Dendritic cell treated with granulocyte-macrophage colony-stimulating factor and Interleukin-4, amounts not matched to agents 40 ng/mL and 50 ng/mL, for 4 days (primary cell): ENCODE measurements at regions not wholly inside any gene's neighbourhood (a gene's known extent, or its start where the extent isn't known, plus 50 kb on each side); places are given as distances from the start of the nearest gene placed in this dataset.

ENCODE experiments used
- H3K27ac Mint-ChIP-seq: one replicate; pipeline ENCODE4 v1.8.0; 2022; ENCODE audit warnings: mild to moderate bottlenecking, mixed read lengths
- H3K27me3 Mint-ChIP-seq: one replicate; pipeline ENCODE4 v1.8.0; 2022; ENCODE audit warnings: mild to moderate bottlenecking, mixed read lengths
- H3K36me3 Mint-ChIP-seq: one replicate; pipeline ENCODE4 v1.8.0; 2022; ENCODE audit warnings: low read depth, mixed read lengths
- H3K4me1 Mint-ChIP-seq: one replicate; pipeline ENCODE4 v1.8.0; 2022; ENCODE audit warnings: low read depth, mixed read lengths
- H3K4me3 Mint-ChIP-seq: one replicate; pipeline ENCODE4 v1.8.0; 2022; ENCODE audit warnings: mild to moderate bottlenecking, moderate library complexity, mixed read lengths
- H3K9me3 Mint-ChIP-seq: one replicate; pipeline ENCODE4 v1.8.0; 2022; ENCODE audit warnings: mixed read lengths
- intact Hi-C: fragments of 100-400 bp; cut with micrococcal nuclease; formaldehyde crosslinking; loops from one replicate; pipeline ENCODE4 v1.15.0; 2022

GRCh38 chr16:11401161-11402050 lies 56.1 kb downstream of the RMI2 start:
- no peaks in the 10 kb centered on the region for H3K9me3 Mint-ChIP-seq
- peaks cover 3% of the 10 kb centered on the region for H3K4me1 Mint-ChIP-seq
- no peaks in the 10 kb centered on the region for H3K36me3 Mint-ChIP-seq
- intact Hi-C loops = no loop called here
- peaks cover 28% of the 10 kb centered on the region for H3K27me3 Mint-ChIP-seq
- H3K4me3 Mint-ChIP-seq = no peak overlapping the region
- no peak overlapping the region for H3K27ac Mint-ChIP-seq

GRCh38 chr16:11402051-11402744 lies 56.9 kb downstream of the RMI2 start:
- Mint-ChIP-seq H3K9me3 (no peaks in the 10 kb centered on the region), H3K27me3 (peaks cover 28% of the 10 kb centered on the region), H3K27ac (no peak overlapping the region), H3K4me1 (peaks cover 3% of the 10 kb centered on the region), H3K36me3 (no peaks in the 10 kb centered on the region), H3K4me3 (no peak overlapping the region)
- intact Hi-C loops = no loop called here

DNA sequence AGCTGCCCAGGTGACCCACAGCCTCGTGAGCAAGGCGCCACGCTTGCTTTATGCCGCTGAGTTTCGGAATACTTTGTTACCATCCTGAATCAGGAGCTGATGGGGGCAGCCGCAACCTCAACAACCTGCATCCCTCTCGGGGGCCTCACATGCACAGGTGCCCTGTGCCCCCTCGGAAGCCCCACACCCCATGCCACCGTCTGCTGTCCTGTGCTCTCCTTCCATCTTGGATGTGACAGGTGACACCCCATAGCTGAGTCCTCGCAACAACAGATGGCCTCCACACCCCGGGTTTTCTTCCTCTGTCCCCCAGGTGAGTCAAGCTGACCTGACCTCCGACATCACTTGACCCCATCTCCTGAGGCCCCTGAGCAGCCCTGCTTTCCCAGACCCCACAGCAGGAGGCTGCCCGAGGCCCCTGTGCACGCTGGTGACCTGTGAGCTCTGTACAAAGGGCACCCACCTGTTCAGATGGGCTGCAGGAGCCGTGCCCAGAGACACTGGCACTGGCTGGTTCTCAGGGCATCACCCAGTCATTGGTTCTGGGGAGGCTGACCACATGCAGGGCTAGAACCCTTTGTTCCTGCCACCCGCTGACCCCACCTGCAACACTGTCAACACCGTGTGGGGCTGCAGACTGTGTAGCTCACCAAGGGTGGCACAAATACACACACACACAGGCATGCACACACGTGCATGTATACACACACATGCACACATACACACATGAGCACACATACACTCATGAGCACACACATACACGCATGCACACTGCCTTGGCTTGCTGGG lies 57.7 kb downstream of the RMI2 start:
- Mint-ChIP-seq H3K27me3 (peaks cover 23% of the 10 kb centered on the region), H3K27ac (no peak overlapping the region), H3K4me3 (no peak overlapping the region), H3K9me3 (no peaks in the 10 kb centered on the region), H3K36me3 (no peaks in the 10 kb centered on the region), H3K4me1 (peaks cover 3% of the 10 kb centered on the region)
- intact Hi-C loops = no loop called here

DNA sequence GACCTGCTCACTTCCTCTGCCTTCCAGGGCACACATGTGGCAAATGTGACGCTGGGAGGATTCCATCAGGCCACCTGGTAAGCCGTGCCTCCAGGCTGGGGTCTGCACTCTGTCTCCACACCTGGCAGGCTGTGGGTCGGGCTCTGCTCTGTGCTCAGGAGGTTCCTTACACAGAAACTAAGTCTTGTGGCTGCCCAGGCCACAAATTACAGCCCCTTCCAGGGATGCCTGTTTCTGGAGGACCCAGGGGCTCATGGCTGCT lies 58.2 kb downstream of the RMI2 start:
- intact Hi-C loops = no loop called here
- H3K4me1 Mint-ChIP-seq = peaks cover 5% of the 10 kb centered on the region
- no peak overlapping the region for H3K4me3 Mint-ChIP-seq
- no peak overlapping the region for H3K27ac Mint-ChIP-seq
- no peaks in the 10 kb centered on the region for H3K9me3 Mint-ChIP-seq
- H3K27me3 Mint-ChIP-seq = peaks cover 23% of the 10 kb centered on the region
- H3K36me3 Mint-ChIP-seq = no peaks in the 10 kb centered on the region

GRCh38 chr16:11403920-11404319 lies 58.7 kb downstream of the RMI2 start:
- Mint-ChIP-seq H3K27ac (no peak overlapping the region), H3K27me3 (peaks cover 22% of the 10 kb centered on the region), H3K4me1 (peaks cover 8% of the 10 kb centered on the region), H3K9me3 (no peaks in the 10 kb centered on the region), H3K4me3 (no peak overlapping the region), H3K36me3 (no peaks in the 10 kb centered on the region)
- intact Hi-C loops = no loop called here

GRCh38 chr16:11404603-11405002 lies 59.3 kb downstream of the RMI2 start:
- H3K4me1 Mint-ChIP-seq = peaks cover 8% of the 10 kb centered on the region
- H3K4me3 Mint-ChIP-seq = no peak overlapping the region
- H3K27ac Mint-ChIP-seq = no peak overlapping the region
- peaks cover 22% of the 10 kb centered on the region for H3K27me3 Mint-ChIP-seq
- no peaks in the 10 kb centered on the region for H3K9me3 Mint-ChIP-seq
- H3K36me3 Mint-ChIP-seq = no peaks in the 10 kb centered on the region
- intact Hi-C loops = loop anchor here (5.0 kb wide), 3 partner anchors 238 to 442 kb away; no protein-coding TSS in a partner anchor

- Mint-ChIP-seq H3K9me3 (no peaks in the 10 kb centered on the region), H3K36me3 (no peaks in the 10 kb centered on the region), H3K27me3 (peaks cover 16% of the 10 kb centered on the region), H3K4me1 (peaks cover 16% of the 10 kb centered on the region), H3K27ac (no peak overlapping the region), H3K4me3 (no peak overlapping the region)
- intact Hi-C loops = loop anchor here (2.0 to 5.0 kb wide), 4 partner anchors 101 to 443 kb away; no protein-coding TSS in a partner anchor
Measured at GRCh38 chr16:11405331-11406176, 60.3 kb downstream of the RMI2 start.

- no peaks in the 10 kb centered on the region for H3K9me3 Mint-ChIP-seq
- intact Hi-C loops = loop anchor here (2.0 to 5.0 kb wide), 4 partner anchors 101 to 444 kb away; no protein-coding TSS in a partner anchor
- peaks cover 14% of the 10 kb centered on the region for H3K27me3 Mint-ChIP-seq
- no peak overlapping the region for H3K4me3 Mint-ChIP-seq
- H3K36me3 Mint-ChIP-seq = no peaks in the 10 kb centered on the region
- peaks cover 22% of the 10 kb centered on the region for H3K4me1 Mint-ChIP-seq
- H3K27ac Mint-ChIP-seq = no peak overlapping the region
Measured at GRCh38 chr16:11406177-11406560, 60.9 kb downstream of the RMI2 start.

DNA sequence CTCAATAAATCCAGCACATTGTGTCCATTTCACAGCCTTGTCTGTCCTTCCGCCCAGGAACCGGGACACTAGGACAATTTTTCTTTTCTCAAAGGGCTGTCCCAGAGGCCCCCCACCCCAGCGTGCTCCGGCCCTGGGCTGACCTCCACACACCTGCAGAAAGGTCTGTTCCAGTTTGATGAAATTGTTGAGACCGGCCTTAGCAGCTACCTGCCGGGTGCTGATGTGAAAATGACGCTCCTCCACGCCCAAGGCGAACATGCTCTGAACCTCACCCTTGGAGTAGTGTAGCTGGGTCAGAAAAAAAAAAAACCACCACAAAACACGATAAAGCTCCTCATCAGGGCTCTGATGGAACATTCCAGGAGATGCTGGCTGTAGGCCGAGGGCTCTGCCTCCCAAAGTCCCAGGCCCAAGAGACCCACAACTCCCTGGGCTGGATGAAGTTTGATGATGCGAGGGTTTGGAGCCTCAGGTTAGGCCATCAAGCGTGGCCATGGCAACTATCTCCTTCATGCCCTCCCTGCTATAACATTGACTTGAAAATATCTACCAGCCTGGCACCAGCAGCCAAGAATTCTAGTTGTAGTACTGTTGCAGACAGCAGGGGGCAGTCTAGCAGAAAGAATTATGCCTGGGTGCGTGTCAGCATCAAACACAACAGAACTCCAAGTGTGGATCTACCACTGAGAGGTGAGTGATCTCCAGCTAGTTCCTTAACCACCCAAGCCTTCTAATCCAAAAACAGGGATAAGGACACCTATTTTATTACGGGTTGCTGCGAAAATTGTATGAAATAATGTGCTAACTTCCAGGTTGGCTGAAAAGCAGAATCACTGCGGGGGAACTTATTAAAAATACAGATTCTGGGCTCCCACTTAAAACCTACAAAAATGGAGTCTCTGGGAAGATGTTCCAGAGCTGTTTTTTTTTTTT lies 62.1 kb downstream of the RMI2 start:
- H3K9me3 Mint-ChIP-seq = no peaks in the 10 kb centered on the region
- H3K36me3 Mint-ChIP-seq = no peaks in the 10 kb centered on the region
- H3K27me3 Mint-ChIP-seq = peaks cover 16% of the 10 kb centered on the region
- peaks cover 33% of the 10 kb centered on the region for H3K4me1 Mint-ChIP-seq
- peak overlapping the region; percentile 17 for H3K27ac Mint-ChIP-seq
- no peak overlapping the region for H3K4me3 Mint-ChIP-seq
- intact Hi-C loops = loop anchor here (2.0 to 5.0 kb wide), 4 partner anchors 99 to 445 kb away; no protein-coding TSS in a partner anchor

DNA sequence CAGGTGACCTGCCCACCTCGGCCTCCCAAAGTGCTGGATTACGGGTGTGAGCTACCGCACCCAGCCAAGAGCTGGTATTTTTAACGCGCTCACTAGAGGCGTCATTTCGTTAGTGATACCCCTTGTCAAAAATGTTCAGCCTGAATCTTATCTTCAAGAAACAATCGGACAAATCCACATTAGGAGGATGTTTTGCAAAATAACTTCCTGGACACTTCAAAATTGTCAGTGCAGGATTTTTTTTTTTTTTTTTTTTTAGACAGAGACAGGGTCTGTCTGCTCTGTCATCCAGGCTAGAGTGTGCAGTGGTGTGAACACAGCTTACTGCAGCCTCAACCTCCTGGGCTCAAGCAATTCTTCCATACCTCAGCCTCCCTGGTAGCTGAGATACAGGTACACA lies 63.0 kb downstream of the RMI2 start:
- H3K4me1 Mint-ChIP-seq = peaks cover 38% of the 10 kb centered on the region
- H3K36me3 Mint-ChIP-seq = no peaks in the 10 kb centered on the region
- H3K27me3 Mint-ChIP-seq = peaks cover 15% of the 10 kb centered on the region
- intact Hi-C loops = loop anchor here (5.0 kb wide), 3 partner anchors 234 to 446 kb away; no protein-coding TSS in a partner anchor
- no peak overlapping the region for H3K27ac Mint-ChIP-seq
- no peak overlapping the region for H3K4me3 Mint-ChIP-seq
- no peaks in the 10 kb centered on the region for H3K9me3 Mint-ChIP-seq

DNA sequence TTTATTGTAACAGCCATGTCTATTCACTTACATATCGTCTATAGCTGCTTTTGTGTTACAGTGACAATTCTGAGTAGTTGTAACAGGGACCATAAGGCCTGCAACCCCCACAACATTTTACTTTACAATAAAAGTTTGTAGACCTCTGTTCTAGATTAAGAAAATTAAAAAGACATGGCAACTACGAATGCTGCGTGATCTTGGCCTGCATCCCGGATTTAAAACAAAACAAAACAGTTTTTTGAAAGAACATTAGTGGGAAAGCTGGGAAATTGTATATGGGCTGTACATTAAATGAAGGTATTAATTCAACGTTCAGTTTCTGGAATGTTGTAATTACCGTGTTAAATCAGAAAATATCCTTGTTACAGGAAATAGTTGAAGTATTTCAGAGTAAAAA lies 64.1 kb downstream of the RMI2 start:
- peaks cover 39% of the 10 kb centered on the region for H3K4me1 Mint-ChIP-seq
- no peak overlapping the region for H3K4me3 Mint-ChIP-seq
- H3K27me3 Mint-ChIP-seq = peaks cover 11% of the 10 kb centered on the region
- intact Hi-C loops = loop anchor here (5.0 kb wide), 3 partner anchors 233 to 447 kb away; no protein-coding TSS in a partner anchor
- no peaks in the 10 kb centered on the region for H3K36me3 Mint-ChIP-seq
- no peaks in the 10 kb centered on the region for H3K9me3 Mint-ChIP-seq
- H3K27ac Mint-ChIP-seq = no peak overlapping the region

GRCh38 chr16:11410376-11411058 lies 65.3 kb downstream of the RMI2 start:
- Mint-ChIP-seq H3K27ac (peak overlapping the region; percentile 82), H3K9me3 (no peaks in the 10 kb centered on the region), H3K4me3 (no peak overlapping the region), H3K27me3 (peaks cover 7% of the 10 kb centered on the region), H3K36me3 (no peaks in the 10 kb centered on the region), H3K4me1 (peaks cover 35% of the 10 kb centered on the region)
- intact Hi-C loops = no loop called here
